Panc1 (cell line): ENCODE measurements at regions not wholly inside any gene's neighbourhood (a gene's known extent, or its start where the extent isn't known, plus 50 kb on each side); places are given as distances from the start of the nearest gene placed in this dataset.
"Not testable (repeated sequence)": the region's sequence is repeated elsewhere in the genome, so short reads cannot be mapped to it uniquely, and the experiment has no call there.

Experiments
- POLR2AphosphoS5 ChIP-seq: IDR thresholded peaks from 2 replicates; pipeline ENCODE4 v1.6.1; 2012; ENCODE audit warnings: mild to moderate bottlenecking, low read depth, low read length, moderate library complexity
- SIN3A ChIP-seq: IDR thresholded peaks from 2 replicates; pipeline ENCODE4 v1.6.1; 2012; ENCODE audit warnings: low read depth, mild to moderate bottlenecking, low read length, moderate library complexity, borderline replicate concordance; ENCODE audit not compliant: insufficient read depth
- TF ChIP-seq, protein P1 (sequence below): fragments of 450-650 bp; IDR thresholded peaks from 2 replicates; pipeline ENCODE4 v1.5.1; 2017; ENCODE audit warnings: mild to moderate bottlenecking
- TF ChIP-seq, protein P2 (sequence below), 2 experiments: IDR thresholded peaks; 2 replicates each; pipeline ENCODE4 v1.6.1; 2011 to 2012; ENCODE audit warnings: low read depth in 2 of 2, control low read depth in 1 of 2, low read length in 1 of 2, mild to moderate bottlenecking in 1 of 2, moderate library complexity in 1 of 2; ENCODE audit not compliant: insufficient read depth in 1 of 2

DNA sequence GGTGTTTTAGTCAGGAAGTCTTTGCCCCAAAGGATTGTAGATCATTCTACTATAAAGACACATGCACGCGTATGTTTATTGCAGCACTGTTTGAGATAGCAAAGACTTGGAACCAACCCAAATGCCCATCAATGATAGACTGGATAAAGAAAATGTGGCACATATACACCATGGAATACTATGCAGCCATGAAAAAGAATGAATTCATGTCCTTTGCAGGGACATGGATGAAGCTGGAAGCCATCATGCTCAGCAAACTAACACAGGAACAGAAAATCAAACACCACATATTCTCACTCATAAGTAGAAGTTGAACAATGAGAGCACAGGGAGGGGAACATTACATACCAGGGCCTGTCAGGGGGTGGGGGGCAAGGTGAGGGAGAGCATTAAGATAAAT is 340.8 kb upstream of the TENM3 start:
- TF ChIP-seq, protein P1, sequence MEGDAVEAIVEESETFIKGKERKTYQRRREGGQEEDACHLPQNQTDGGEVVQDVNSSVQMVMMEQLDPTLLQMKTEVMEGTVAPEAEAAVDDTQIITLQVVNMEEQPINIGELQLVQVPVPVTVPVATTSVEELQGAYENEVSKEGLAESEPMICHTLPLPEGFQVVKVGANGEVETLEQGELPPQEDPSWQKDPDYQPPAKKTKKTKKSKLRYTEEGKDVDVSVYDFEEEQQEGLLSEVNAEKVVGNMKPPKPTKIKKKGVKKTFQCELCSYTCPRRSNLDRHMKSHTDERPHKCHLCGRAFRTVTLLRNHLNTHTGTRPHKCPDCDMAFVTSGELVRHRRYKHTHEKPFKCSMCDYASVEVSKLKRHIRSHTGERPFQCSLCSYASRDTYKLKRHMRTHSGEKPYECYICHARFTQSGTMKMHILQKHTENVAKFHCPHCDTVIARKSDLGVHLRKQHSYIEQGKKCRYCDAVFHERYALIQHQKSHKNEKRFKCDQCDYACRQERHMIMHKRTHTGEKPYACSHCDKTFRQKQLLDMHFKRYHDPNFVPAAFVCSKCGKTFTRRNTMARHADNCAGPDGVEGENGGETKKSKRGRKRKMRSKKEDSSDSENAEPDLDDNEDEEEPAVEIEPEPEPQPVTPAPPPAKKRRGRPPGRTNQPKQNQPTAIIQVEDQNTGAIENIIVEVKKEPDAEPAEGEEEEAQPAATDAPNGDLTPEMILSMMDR: not testable (repeated sequence)
- TF ChIP-seq SIN3A, POLR2AphosphoS5: not testable (repeated sequence)
- TF ChIP-seq, protein P2, sequence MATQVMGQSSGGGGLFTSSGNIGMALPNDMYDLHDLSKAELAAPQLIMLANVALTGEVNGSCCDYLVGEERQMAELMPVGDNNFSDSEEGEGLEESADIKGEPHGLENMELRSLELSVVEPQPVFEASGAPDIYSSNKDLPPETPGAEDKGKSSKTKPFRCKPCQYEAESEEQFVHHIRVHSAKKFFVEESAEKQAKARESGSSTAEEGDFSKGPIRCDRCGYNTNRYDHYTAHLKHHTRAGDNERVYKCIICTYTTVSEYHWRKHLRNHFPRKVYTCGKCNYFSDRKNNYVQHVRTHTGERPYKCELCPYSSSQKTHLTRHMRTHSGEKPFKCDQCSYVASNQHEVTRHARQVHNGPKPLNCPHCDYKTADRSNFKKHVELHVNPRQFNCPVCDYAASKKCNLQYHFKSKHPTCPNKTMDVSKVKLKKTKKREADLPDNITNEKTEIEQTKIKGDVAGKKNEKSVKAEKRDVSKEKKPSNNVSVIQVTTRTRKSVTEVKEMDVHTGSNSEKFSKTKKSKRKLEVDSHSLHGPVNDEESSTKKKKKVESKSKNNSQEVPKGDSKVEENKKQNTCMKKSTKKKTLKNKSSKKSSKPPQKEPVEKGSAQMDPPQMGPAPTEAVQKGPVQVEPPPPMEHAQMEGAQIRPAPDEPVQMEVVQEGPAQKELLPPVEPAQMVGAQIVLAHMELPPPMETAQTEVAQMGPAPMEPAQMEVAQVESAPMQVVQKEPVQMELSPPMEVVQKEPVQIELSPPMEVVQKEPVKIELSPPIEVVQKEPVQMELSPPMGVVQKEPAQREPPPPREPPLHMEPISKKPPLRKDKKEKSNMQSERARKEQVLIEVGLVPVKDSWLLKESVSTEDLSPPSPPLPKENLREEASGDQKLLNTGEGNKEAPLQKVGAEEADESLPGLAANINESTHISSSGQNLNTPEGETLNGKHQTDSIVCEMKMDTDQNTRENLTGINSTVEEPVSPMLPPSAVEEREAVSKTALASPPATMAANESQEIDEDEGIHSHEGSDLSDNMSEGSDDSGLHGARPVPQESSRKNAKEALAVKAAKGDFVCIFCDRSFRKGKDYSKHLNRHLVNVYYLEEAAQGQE (IDR thresholded peaks at IDR 0.05; ENCODE audit: insufficient read depth in 1 of 2, low read depth in 2 of 2, low read length in 1 of 2): not testable (repeated sequence)
